Iris pigment epithelial cell (primary cell): ENCODE measurements at regions not wholly inside any gene's neighbourhood (a gene's known extent, or its start where the extent isn't known, plus 50 kb on each side); places are given as distances from the start of the nearest gene placed in this dataset.
"Not testable (repeated sequence)": the region's sequence is repeated elsewhere in the genome, so short reads cannot be mapped to it uniquely, and the experiment has no call there.

Experiments
- DNase-seq: peaks from one replicate; pipeline ENCODE4 v3.0.0-alpha.2; 2011; ENCODE audit warnings: low read depth

- no peak for DNase-seq
Observed at GRCh38 chr2:124967325-124967724, 942.2 kb downstream of the CNTNAP5 start.

GRCh38 chr2:124970030-124970429, 944.9 kb downstream of the CNTNAP5 start:
- DNase-seq: no peak

- no peak for DNase-seq
Observed at GRCh38 chr2:124973396-124973795, 948.3 kb downstream of the CNTNAP5 start.

GRCh38 chr2:124975224-124975623, 950.1 kb downstream of the CNTNAP5 start:
- DNase-seq: no peak

- no peak for DNase-seq
Observed at GRCh38 chr2:124975648-124976047, 950.6 kb downstream of the CNTNAP5 start.

DNA sequence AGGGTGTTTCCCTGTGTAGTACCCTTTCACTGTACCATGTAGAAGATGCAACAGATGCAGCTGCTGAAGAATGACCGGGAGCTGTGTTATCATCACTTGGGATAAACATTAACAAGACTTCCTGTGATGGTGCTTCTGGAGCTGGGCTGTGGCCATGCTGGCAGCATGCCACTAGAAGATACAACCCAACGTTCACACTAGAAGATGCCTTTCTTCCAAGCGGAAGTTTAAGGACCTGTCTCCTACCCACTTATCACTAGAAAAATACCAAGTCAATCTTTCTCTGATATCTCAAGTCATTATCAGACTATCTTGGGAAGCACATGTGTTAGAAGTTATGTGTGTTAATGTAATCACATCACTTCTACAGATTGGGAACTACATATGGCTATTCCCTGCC, 953.5 kb downstream of the CNTNAP5 start:
- no peak for DNase-seq

DNA sequence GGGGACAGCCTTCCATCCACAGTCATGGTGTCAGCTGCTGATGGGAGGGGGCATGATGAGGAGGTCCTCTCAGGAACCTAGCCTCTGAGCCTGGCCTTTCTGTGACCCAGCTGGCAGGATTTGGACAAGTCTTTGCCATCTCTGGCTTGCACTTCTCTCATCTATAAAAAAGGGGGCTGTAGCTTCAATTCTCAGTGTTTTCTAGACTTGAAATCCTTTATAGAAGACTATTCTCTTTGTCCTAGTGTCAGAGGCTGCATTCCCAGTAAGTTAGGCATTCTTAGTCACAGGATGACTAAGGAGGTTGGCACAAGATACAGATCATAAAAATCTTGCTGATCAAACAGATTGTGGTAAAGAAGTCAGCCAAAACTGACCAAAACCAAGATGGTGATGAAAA, 958.5 kb downstream of the CNTNAP5 start:
- DNase-seq: peak; percentile 1

- no peak for DNase-seq
Observed at GRCh38 chr2:124985270-124985669, 960.2 kb downstream of the CNTNAP5 start.

DNA sequence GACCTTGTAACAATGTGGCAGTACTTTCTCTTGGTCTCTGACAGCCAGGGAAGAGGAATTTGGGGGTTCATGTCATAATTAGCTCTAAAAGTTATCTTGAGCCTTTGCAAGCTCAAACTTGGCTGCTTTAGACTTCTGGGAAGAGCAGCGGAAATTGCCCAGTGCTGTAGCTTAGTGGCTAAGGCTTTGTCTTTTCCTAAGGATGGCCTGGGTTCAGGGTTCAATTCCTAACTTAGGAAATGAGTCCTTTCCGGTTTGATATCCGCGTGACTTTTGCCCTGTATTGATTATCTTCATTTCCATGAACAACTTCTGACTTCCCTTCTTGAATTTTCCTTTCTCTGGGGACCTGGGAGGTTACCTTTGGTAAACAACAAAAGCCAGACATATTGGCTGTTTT, 961.0 kb downstream of the CNTNAP5 start:
- no peak for DNase-seq

GRCh38 chr2:124986870-124987269, 961.8 kb downstream of the CNTNAP5 start:
- DNase-seq: not testable (repeated sequence)

DNA sequence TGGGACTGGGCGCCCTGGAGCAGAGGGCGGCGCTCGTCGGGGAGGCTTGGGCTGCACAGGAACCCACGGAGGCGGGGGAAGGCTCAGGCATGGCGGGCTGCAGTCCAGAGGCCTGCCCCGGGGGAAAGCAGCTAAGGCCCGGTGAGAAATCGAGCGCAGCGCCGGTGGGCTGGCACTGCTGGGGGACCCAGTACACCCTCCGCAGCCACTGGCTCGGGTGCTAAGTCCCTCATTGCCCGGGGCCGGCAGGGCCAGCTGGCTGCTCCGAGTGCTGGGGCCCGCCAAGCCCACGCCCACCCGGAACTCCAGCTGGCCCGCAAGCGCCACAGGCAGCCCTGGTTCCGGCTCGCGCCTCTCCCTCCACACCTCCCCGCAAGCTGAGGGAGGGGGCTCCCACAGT, 962.3 kb downstream of the CNTNAP5 start:
- DNase-seq: not testable (repeated sequence)

GRCh38 chr2:124988111-124988510, 963.0 kb downstream of the CNTNAP5 start:
- no peak for DNase-seq

GRCh38 chr2:124988794-124989193, 963.7 kb downstream of the CNTNAP5 start:
- no peak for DNase-seq

DNA sequence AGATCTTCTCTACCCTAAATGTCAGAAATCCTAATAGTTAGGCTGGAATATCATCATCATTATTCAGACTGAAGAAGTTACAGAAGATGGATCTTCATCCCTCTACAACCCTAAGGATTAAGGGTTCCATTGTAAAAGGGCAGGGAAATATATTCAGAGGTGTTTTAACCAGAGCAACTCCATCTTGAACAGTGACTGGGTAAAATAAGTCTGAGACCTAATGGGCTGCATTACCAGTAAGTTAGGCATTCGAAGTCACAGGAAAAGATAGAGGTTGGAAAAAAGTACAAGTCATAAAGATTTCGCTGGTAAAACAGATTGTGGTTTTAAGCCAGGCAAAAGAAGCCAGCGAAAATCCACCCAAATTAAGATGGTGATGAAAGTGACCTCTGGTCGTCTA, 968.7 kb downstream of the CNTNAP5 start:
- DNase-seq: no peak

DNA sequence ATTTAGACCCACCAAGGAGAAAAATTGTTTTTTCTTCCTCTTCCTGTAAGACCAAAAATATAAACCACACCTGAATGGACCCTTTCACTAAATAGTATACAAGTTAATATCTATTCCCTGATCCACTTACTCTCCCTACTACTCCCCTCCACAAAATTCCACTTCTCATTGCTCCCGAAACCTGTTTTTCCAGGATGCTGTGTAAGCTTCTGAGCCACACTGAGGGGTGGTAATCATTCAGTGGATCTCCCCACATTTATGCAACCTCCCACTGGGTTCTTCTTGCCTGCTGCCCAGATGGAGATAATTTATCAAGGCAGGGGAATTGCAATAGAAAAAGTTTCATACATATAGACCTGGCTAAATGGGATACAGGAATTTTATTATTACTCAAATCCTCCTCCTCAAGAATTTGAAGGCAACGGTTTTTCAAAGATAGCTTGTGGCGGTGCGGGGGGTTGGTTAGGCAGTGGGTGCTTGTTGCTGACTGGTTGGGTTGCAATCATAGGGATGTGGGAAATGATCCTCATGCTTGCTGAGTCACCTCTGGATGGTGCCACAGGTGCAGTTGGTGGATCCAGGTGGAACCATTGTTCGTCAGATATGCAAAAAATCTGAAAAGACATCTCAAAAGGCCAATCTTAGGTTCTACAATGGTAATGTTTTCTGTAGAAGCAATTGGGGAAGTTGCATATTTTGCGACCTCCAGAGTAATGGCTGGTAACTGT, 970.3 kb downstream of the CNTNAP5 start:
- no peak for DNase-seq

GRCh38 chr2:124996406-124996805, 971.3 kb downstream of the CNTNAP5 start:
- DNase-seq: no peak

GRCh38 chr2:124999906-125000305, 974.8 kb downstream of the CNTNAP5 start:
- DNase-seq: no peak

GRCh38 chr2:125004106-125004800, 979.2 kb downstream of the CNTNAP5 start:
- DNase-seq: no peak

- DNase-seq: no peak
Observed at GRCh38 chr2:125006676-125007075, 981.6 kb downstream of the CNTNAP5 start.

- DNase-seq: not testable (repeated sequence)
Observed at GRCh38 chr2:125028721-125029120, 1003.6 kb downstream of the CNTNAP5 start.

- DNase-seq: no peak
Observed at GRCh38 chr2:125033871-125034270, 1008.8 kb downstream of the CNTNAP5 start.

- DNase-seq: no peak
Observed at GRCh38 chr2:125037135-125037653, 1012.1 kb downstream of the CNTNAP5 start.

DNA sequence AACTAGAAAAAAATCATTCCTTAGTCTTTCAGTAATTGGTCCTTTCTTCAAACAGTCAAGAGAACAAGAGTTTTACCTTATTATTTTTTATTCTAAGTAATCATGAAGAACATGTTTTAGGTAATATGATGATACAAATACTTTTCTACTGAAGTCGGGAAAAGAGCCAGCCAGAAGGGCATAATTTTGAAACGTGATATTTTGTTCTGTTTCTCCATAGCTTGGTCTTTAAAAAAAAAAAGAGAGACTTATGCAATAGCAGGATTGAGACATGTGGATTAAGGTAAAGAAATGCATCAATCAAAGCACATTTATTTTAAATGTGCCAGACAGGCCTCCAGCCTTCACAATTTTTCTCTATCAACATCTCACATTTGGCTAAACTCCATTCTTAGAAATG, 1016.8 kb downstream of the CNTNAP5 start:
- DNase-seq: no peak
